GM13976 (cell line): ENCODE measurements at regions not wholly inside any gene's neighbourhood (a gene's known extent, or its start where the extent isn't known, plus 50 kb on each side); places are given as distances from the start of the nearest gene placed in this dataset.
"Not testable (repeated sequence)": the region's sequence is repeated elsewhere in the genome, so short reads cannot be mapped to it uniquely, and the experiment has no call there.

Source experiments
- DNase-seq: peaks from one replicate; pipeline ENCODE4 v3.0.0; 2012; ENCODE audit warnings: low spot score
- in situ Hi-C: fragments of 300-500 bp; cut with MboI; formaldehyde crosslinking; loops from one replicate; pipeline ENCODE4 v1.12.0; 2022; ENCODE audit warnings: low sequenced_read_pairs, mixed read lengths, inconsistent platforms; ENCODE audit not compliant: unreplicated experiment
- TF ChIP-seq, protein P1 (sequence below): IDR thresholded peaks from 2 replicates; pipeline ENCODE4 v1.5.1; 2012; ENCODE audit warnings: borderline replicate concordance, mild to moderate bottlenecking; ENCODE audit not compliant: insufficient read depth; ENCODE audit errors: extremely low read depth, missing control alignments, control extremely low read depth

DNA sequence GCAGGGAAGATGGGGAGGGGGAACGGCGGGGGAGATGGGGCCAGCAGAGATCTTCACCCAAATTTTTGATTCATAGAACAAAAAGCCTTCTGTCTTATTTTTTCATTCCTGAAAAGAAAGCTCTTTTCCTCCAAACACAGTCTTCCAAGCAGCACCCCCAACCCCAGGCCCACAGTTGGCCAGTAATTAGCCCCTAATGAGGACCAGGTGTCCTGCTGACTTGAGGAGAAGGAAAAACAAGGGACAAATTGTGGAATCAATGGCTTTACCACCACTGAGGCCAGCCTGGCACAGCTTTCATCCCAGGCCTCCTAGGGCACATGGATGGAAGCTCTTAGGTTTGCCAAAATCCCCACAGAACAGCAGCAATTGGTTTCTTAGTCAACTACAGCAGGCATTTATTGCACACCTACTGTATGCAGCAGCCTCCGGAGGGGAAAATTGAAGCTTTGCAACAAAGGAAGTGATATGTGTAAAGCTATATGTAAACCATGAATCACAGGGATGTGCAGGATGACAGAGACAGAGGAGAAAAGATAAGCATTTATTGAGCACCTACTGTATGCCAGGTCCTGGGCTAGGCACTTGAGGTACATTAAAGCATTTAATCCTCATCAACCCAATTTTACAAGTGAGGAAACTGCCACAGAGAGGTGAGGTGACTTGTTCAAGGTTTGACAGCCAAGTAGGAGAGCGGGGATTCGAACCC, 199.5 kb downstream of the TBC1D2B start:
- DNase-seq = no peak
- in situ Hi-C loops = no loop called here
- TF ChIP-seq, protein P1, sequence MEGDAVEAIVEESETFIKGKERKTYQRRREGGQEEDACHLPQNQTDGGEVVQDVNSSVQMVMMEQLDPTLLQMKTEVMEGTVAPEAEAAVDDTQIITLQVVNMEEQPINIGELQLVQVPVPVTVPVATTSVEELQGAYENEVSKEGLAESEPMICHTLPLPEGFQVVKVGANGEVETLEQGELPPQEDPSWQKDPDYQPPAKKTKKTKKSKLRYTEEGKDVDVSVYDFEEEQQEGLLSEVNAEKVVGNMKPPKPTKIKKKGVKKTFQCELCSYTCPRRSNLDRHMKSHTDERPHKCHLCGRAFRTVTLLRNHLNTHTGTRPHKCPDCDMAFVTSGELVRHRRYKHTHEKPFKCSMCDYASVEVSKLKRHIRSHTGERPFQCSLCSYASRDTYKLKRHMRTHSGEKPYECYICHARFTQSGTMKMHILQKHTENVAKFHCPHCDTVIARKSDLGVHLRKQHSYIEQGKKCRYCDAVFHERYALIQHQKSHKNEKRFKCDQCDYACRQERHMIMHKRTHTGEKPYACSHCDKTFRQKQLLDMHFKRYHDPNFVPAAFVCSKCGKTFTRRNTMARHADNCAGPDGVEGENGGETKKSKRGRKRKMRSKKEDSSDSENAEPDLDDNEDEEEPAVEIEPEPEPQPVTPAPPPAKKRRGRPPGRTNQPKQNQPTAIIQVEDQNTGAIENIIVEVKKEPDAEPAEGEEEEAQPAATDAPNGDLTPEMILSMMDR = no peak

DNA sequence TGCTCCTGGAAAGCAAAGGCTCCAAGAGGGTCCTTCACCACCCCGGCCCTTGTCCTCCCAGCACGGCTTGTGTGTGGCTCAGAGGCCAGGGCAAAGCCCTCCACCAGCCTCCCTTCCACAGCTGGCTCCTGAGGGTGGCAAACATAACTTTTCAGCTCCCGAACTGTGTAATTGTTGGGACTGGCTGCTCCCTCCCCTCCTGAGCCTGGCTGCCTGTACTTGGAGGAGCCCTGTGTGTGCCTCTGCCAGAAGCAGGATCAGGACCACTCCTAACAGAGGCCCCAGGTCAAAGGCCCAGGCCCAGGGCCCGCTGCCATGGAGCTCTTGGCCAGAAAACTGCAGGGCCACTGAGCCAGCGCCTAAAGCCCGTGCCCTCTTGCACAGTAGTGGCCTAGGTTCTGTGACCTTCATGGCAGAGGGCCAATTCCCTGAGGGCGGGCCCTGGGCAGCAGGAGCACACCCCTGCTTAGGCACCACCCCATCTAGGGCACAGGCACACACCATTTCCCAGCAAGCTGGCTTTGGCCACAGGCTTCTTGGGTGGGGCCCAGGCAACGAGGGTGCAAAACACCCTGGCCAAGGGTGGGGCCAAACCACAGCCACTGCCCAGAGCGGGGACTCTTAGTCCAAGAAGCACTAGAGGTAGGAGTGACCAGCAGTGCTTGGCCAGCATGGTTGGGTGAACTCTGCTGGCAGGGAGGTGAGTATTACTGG, 201.2 kb downstream of the TBC1D2B start:
- DNase-seq, in situ Hi-C loops: not testable (repeated sequence)

GRCh38 chr15:77875066-77875721, 202.3 kb downstream of the TBC1D2B start:
- TF ChIP-seq, protein P1 = peak; percentile 64
- in situ Hi-C loops = not testable (repeated sequence)
- DNase-seq = peak; percentile 78

- DNase-seq = no peak
- TF ChIP-seq, protein P1 = no peak
- in situ Hi-C loops = no loop called here
Measured at GRCh38 chr15:77874063-77874462, 203.4 kb downstream of the TBC1D2B start.

GRCh38 chr15:77872521-77873425, 204.7 kb downstream of the TBC1D2B start:
- in situ Hi-C loops, DNase-seq: not testable (repeated sequence)

DNA sequence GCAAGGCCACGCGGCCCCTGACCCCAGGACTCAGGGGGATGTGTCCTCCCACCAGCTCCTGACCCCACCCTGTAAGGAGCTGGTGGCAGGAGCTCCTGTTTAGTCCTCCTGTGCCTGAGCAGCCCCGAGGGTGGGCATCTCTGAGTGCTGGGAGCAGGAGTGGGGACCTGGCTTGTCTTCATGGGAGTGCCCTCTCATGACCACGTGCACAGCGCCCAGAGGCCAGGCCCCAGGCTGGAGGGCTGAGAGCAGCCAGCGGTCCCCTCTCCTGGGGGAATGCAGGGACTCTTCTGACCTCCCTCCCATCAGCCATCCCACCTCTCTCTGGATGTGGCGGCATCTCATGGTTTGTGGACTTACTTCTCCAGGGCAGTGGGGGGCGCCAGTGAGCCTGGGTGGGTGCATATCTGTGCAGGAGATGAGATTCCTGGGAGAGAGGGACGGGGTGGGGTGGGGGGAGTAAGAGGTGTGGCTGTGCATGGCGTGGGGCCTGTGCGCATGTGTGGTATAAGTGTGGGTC, 205.6 kb downstream of the TBC1D2B start:
- TF ChIP-seq, protein P1 = no peak
- DNase-seq = no peak
- in situ Hi-C loops = no loop called here
